ENCODE measurements at regions not wholly inside any gene's neighbourhood (a gene's known extent, or its start where the extent isn't known, plus 50 kb on each side); places are given as distances from the start of the nearest gene placed in this dataset.
A peak's percentile ranks its signal among the peaks of the same experiment; 100 is the strongest.

- Histone ChIP-seq H3K9me3 (no peaks in the 10 kb centered on the region), H3K4me1 (no peaks in the 10 kb centered on the region), H3K36me3 (no peaks in the 10 kb centered on the region), H3K27me3 (no peaks in the 10 kb centered on the region), H3K27ac (no peak overlapping the region), H3K4me3 (no peak overlapping the region)
- no peak for DNase-seq
- TF ChIP-seq POLR2A (IDR thresholded peaks at IDR 0.05) = no peak
- no peak for TF ChIP-seq CTCF (IDR thresholded peaks at IDR 0.05)
- intact Hi-C loops (cut with DNase I) = no loop called here
- peak in 1 of 4 donors; percentile 19 for ATAC-seq
- 56% methylated on average over 1 of the region's 1 CpG for WGBS (ENCODE audit: insufficient coverage, low coverage, low lambda C conversion rate, missing lambda C conversion rate)
Observed at GRCh38 chr4:124306352-124306751, 406.2 kb downstream of the ANKRD50 start.

- H3K36me3 ChIP-seq = no peaks in the 10 kb centered on the region
- H3K27me3 ChIP-seq = no peaks in the 10 kb centered on the region
- TF ChIP-seq POLR2A (IDR thresholded peaks at IDR 0.05) (no peak), CTCF (IDR thresholded peaks at IDR 0.05) (no peak)
- WGBS (ENCODE audit: insufficient coverage, low coverage, low lambda C conversion rate, missing lambda C conversion rate) = 77% methylated on average over 3 of the region's 3 CpGs
- no peaks in the 10 kb centered on the region for H3K4me1 ChIP-seq
- H3K27ac ChIP-seq = no peak overlapping the region
- ATAC-seq (no peak), DNase-seq (no peak)
- H3K9me3 ChIP-seq = no peaks in the 10 kb centered on the region
- no peak overlapping the region for H3K4me3 ChIP-seq
- intact Hi-C loops (cut with DNase I) = no loop called here
Observed at GRCh38 chr4:124307143-124307542, 405.4 kb downstream of the ANKRD50 start.

- Histone ChIP-seq H3K27me3 (no peaks in the 10 kb centered on the region), H3K4me3 (no peak overlapping the region), H3K4me1 (no peaks in the 10 kb centered on the region), H3K9me3 (no peaks in the 10 kb centered on the region), H3K27ac (no peak overlapping the region), H3K36me3 (no peaks in the 10 kb centered on the region)
- DNase-seq (no peak), ATAC-seq (no peak)
- TF ChIP-seq POLR2A (IDR thresholded peaks at IDR 0.05) (no peak), CTCF (IDR thresholded peaks at IDR 0.05) (no peak)
- intact Hi-C loops (cut with DNase I) = no loop called here
- 50% methylated on average over 1 of the region's 1 CpG for WGBS (ENCODE audit: insufficient coverage, low coverage, low lambda C conversion rate, missing lambda C conversion rate)
Observed at GRCh38 chr4:124318292-124318691, 394.2 kb downstream of the ANKRD50 start.

- H3K27ac ChIP-seq = no peak overlapping the region
- intact Hi-C loops (cut with DNase I) = no loop called here
- TF ChIP-seq POLR2A (IDR thresholded peaks at IDR 0.05) (no peak), CTCF (IDR thresholded peaks at IDR 0.05) (no peak)
- ATAC-seq (no peak), DNase-seq (no peak)
- no peaks in the 10 kb centered on the region for H3K4me1 ChIP-seq
- H3K27me3 ChIP-seq = no peaks in the 10 kb centered on the region
- no peaks in the 10 kb centered on the region for H3K36me3 ChIP-seq
- WGBS (ENCODE audit: insufficient coverage, low coverage, low lambda C conversion rate, missing lambda C conversion rate) = 47% methylated on average over 3 of the region's 3 CpGs
- no peaks in the 10 kb centered on the region for H3K9me3 ChIP-seq
- no peak overlapping the region for H3K4me3 ChIP-seq
Observed at GRCh38 chr4:124321364-124321763, 391.2 kb downstream of the ANKRD50 start.
